ENCODE measurements at regions not wholly inside any gene's neighbourhood (a gene's known extent, or its start where the extent isn't known, plus 50 kb on each side); places are given as distances from the start of the nearest gene placed in this dataset.

DNA sequence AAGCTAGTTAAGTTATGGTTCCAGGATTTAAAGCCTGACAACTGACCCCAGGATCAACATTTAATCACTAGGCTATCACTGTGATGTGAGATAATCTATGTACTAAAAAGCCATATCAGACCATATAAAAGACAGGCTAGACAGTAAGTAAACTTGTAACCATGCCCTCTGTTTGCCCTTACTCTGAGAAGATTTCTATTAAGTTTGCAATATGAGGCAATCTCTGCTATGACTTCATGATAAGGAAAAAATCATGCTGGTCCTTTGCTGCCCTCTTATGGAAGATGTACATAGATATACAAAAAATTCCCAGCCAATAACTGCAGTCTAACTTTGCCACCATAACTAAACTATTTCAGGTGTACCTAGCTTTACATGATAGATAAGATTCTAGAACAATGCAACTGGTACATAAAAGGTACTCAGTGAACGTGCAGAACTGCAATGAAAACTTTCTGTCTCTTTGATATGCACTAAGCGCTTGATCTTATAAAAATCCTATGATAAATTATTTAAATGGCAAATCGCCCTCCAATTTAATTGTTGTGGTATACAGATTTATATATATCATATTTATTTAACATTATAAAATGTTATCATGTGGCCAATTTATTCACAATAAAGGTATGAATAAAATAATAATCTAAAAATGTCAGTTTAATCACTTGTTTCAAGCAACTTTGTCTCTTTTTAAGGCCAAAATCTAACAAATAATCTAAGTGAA lies 70.5 kb downstream of the FAM217A start:
- no peak for DNase-seq (ENCODE audit: low read depth in 2 of 2)

DNA sequence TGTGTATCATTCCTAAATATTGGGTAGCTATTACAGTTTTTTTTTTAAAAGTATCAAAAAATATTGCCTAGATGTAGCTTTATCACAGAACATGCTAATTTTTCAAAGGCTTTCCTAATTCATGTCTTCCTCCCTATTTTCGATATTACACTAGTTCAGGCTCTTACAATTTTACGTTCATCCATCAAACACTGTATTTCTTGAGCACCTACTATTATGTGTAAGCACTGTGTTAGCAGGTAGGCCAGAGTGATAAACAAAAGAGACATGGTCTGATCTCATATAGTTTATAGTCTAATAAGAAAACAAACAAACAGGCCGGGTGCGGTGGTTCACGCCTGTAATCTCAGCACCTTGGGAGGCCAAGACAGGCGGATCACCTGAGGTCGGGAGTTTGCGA lies 69.5 kb downstream of the FAM217A start:
- no peak for DNase-seq (ENCODE audit: low read depth in 2 of 2)

DNA sequence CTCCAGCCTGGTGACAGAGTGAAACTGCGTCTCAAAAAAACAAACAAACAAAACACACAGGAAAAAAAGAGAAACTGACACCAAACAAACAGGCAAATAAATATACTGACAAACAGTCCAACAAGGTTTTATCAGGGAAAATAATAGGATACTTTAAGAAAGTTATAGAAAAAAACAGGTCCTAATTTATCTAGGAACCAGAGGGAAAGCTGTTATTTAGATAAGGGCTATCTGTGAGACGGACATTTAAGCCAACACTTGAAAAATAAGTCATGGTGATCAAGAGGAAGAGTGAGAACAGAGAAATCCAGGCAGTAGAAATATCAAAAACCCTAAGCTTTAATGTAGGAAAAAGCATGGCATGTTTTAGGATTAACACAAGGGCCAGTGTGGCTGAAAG lies 68.9 kb downstream of the FAM217A start:
- DNase-seq (ENCODE audit: low read depth in 2 of 2): no peak

DNA sequence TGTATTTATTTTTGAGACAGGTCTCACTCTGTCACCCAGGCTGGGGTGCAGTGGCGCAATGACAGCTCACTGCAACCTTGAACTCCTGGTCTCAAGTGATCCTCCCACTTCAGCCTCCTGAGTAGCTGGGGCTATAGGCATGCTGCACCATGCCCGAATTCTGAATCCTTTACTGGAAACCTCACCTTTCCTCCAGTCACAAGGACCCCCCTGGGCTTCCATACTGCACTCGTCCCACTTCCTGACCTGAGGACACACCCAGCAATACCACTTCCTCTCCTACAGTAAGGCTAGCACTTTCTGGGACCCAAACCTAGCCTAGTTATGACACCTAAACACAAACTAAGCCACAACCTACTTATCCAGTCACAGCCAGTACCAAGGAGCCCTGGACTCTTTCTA lies 68.2 kb downstream of the FAM217A start:
- no peak for DNase-seq (ENCODE audit: low read depth in 2 of 2)

DNA sequence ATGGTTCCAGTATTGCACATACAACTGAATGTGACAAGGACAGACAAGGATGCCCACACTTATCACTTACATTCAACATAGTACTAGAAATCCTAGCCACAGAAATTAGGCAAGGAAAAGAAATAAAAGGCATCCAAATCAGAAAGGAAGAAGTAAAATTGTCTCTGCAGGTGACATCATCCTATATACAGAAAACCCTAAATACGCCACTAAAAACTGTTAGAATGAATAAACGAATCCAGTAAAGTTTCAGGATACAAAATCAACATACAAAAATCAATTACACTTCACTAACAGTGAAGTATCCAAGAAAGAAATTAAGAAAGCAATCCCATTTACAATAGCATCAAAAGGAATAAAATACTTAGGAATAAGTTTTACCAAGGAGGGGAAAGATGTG lies 66.1 kb downstream of the FAM217A start:
- DNase-seq (ENCODE audit: low read depth in 2 of 2): no peak

DNA sequence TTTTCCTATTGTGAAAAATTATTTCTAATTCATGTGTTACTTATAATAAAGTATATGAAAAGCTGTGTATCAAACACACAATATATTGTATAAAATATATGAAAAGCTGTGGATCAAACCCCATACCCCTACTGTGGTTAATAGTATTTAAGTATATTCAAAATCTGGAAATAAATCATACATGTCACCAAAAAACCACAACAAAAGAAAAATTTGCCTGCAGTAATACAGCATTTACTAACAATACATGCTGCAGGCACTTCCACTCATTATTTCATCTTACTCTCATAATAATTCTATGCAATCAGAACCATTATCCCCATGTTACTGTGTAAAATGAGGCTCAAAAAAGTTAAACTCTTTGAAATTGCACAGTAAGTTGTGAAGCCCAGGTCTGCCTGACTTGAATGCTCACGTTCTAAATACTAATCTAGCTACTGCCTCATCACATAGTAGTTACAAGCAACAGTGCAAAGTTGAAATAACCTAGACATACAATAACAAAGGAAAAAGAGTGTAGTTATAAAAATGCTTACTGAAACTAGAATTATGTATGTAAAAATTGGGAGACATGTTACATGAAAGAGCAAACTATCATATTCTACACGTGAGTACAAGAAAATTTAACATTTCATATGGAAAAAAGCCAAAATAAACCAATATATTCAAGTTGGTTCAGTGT lies 61.7 kb downstream of the FAM217A start:
- DNase-seq (ENCODE audit: low read depth in 2 of 2): no peak

DNA sequence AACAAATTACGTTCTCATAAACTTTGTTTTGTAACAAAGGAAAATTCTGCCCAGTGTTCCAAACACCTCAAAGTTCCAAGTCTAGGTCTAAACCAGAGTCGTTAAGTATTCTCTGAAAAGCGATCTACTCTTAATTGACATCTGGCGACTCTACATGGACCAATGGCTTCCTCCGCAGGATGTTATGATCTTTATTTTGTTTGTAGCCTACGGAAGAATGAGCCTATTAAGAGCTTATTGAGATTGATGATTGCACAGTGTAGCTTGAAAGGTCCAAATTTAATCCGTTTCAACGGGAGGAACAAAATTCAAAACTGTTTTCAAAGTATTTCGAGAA lies 61.1 kb downstream of the FAM217A start:
- no peak for DNase-seq (ENCODE audit: low read depth in 2 of 2)

DNA sequence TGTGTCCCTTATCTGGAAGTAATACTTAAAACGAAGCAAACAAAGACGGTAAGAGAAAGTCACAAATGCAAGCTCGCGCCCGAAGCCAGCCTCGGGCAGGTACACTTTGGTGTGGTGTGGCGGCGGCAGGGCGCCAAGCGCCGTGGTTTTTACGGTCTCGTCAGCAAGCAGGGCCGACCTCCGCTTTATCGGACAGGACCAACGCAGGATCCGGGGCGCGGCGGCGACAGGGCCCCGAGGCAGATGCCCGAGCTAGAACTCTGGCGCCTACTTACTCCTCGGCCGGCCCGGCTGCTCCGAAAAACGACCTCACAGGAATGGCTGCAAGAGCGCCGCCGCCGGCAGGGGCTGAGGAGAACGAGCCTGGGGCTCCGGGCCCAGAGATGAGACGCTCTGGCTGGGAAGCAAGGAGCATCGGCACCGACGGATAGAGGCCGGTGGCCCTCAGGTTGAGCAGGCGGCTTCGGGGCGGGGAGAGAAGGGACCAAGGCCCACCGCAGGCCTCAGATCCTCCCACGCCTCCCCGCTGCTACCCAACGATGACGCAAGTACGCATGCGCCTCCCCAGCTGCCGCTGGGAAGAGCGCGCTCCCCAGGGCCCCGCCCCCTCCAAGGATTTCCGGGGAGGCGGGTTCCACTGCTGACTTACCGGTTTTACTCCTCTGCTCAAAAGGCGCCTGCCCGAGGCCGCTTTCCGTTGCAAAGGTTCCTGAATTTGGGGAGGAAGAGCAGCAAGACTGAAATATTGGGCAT lies 60.6 kb downstream of the FAM217A start:
- DNase-seq (ENCODE audit: low read depth in 2 of 2): peak; percentile 93

Measured in stimulated activated CD8-positive, alpha-beta memory T cell treated with anti-CD3 and anti-CD28 coated beads, Interleukin-7, amount 100 ng/mL, for 1 hour (primary cell).